Ishikawa (cell line): ENCODE measurements at regions not wholly inside any gene's neighbourhood (a gene's known extent, or its start where the extent isn't known, plus 50 kb on each side); places are given as distances from the start of the nearest gene placed in this dataset.

ENCODE experiments used
- CEBPB ChIP-seq: IDR thresholded peaks from 2 replicates; pipeline ENCODE4 v1.6.1; 2012
- CREB1 ChIP-seq: IDR thresholded peaks from 2 replicates; pipeline ENCODE4 v1.6.1; 2012; ENCODE audit warnings: low read depth
- EGR1 ChIP-seq: IDR thresholded peaks from 2 replicates; pipeline ENCODE4 v1.6.1; 2012
- EP300 ChIP-seq: IDR thresholded peaks from 2 replicates; pipeline ENCODE4 v1.6.1; 2012; ENCODE audit warnings: borderline replicate concordance
- FOXM1 ChIP-seq: IDR thresholded peaks from 2 replicates; pipeline ENCODE4 v1.6.1; 2012; ENCODE audit warnings: low read depth, borderline replicate concordance
- NFIC ChIP-seq: IDR thresholded peaks from 2 replicates; pipeline ENCODE4 v1.6.1; 2012
- RAD21 ChIP-seq: IDR thresholded peaks from 2 replicates; pipeline ENCODE4 v1.6.1; 2012; ENCODE audit warnings: low read depth
- TAF1 ChIP-seq: IDR thresholded peaks from 2 replicates; pipeline ENCODE4 v1.6.1; 2012; ENCODE audit warnings: low read depth, mild to moderate bottlenecking
- TCF12 ChIP-seq: IDR thresholded peaks from 2 replicates; pipeline ENCODE4 v1.6.1; 2012; ENCODE audit warnings: low read depth
- TEAD4 ChIP-seq: IDR thresholded peaks from 2 replicates; pipeline ENCODE4 v1.6.1; 2012
- YY1 ChIP-seq: IDR thresholded peaks from 2 replicates; pipeline ENCODE4 v1.6.1; 2012; ENCODE audit warnings: low read depth
- ZBTB7A ChIP-seq: IDR thresholded peaks from 2 replicates; pipeline ENCODE4 v1.6.1; 2012; ENCODE audit warnings: low read depth
- TF ChIP-seq, protein P1 (sequence below): IDR thresholded peaks from 2 replicates; pipeline ENCODE4 v1.6.1; 2012
- TF ChIP-seq, protein P2 (sequence below): IDR thresholded peaks from 2 replicates; pipeline ENCODE4 v1.6.1; 2012
- TF ChIP-seq, protein P3 (sequence below): IDR thresholded peaks from 2 replicates; pipeline ENCODE4 v1.6.1; 2012; ENCODE audit warnings: low read depth, mild to moderate bottlenecking

DNA sequence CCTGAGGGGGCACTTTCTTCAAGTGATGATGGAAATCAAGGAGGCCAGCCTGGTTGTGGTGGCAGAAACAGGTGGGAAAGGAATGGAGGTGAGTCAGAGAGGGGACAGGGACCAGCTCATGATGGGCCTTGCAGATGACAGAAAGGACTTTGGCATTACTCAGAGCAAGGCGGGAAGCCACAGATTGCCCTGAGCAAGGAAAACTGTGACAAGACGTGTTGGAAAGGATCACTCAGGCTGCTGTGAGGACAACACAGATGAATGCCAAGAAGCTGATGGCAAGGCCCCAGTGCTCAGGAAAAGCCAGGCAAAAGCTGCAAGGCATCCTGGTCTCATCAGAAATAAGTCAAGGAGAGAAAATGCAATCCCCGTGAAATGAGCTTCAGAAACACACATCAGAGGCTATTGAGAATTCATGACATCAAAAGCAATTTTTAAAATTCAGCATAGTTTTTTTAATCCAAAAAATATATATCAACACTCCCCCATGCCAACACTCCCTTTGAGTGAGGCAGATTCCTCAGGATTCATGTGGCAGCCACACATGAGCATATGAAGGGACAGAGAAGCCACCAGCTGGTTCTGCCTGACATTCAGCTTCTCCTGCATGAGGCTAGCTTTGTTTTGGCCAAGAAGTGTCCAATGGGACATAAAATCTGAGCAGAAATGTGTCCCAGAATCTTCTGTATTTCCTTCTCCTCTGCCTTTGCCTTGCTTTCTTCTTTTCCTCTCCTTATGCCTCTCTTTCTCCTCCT, 244.5 kb upstream of the MYO3A start:
- TF ChIP-seq ZBTB7A (no peak), NFIC (no peak), TCF12 (no peak), FOXM1 (no peak), TEAD4 (no peak), EGR1 (no peak), EP300 (no peak), CEBPB (no peak), TAF1 (no peak), RAD21 (no peak)
- TF ChIP-seq, protein P1, sequence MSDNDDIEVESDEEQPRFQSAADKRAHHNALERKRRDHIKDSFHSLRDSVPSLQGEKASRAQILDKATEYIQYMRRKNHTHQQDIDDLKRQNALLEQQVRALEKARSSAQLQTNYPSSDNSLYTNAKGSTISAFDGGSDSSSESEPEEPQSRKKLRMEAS, result no peak
- TF ChIP-seq, protein P2, sequence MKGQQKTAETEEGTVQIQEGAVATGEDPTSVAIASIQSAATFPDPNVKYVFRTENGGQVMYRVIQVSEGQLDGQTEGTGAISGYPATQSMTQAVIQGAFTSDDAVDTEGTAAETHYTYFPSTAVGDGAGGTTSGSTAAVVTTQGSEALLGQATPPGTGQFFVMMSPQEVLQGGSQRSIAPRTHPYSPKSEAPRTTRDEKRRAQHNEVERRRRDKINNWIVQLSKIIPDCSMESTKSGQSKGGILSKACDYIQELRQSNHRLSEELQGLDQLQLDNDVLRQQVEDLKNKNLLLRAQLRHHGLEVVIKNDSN, result no peak
- TF ChIP-seq, protein P3, sequence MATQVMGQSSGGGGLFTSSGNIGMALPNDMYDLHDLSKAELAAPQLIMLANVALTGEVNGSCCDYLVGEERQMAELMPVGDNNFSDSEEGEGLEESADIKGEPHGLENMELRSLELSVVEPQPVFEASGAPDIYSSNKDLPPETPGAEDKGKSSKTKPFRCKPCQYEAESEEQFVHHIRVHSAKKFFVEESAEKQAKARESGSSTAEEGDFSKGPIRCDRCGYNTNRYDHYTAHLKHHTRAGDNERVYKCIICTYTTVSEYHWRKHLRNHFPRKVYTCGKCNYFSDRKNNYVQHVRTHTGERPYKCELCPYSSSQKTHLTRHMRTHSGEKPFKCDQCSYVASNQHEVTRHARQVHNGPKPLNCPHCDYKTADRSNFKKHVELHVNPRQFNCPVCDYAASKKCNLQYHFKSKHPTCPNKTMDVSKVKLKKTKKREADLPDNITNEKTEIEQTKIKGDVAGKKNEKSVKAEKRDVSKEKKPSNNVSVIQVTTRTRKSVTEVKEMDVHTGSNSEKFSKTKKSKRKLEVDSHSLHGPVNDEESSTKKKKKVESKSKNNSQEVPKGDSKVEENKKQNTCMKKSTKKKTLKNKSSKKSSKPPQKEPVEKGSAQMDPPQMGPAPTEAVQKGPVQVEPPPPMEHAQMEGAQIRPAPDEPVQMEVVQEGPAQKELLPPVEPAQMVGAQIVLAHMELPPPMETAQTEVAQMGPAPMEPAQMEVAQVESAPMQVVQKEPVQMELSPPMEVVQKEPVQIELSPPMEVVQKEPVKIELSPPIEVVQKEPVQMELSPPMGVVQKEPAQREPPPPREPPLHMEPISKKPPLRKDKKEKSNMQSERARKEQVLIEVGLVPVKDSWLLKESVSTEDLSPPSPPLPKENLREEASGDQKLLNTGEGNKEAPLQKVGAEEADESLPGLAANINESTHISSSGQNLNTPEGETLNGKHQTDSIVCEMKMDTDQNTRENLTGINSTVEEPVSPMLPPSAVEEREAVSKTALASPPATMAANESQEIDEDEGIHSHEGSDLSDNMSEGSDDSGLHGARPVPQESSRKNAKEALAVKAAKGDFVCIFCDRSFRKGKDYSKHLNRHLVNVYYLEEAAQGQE, result no peak

DNA sequence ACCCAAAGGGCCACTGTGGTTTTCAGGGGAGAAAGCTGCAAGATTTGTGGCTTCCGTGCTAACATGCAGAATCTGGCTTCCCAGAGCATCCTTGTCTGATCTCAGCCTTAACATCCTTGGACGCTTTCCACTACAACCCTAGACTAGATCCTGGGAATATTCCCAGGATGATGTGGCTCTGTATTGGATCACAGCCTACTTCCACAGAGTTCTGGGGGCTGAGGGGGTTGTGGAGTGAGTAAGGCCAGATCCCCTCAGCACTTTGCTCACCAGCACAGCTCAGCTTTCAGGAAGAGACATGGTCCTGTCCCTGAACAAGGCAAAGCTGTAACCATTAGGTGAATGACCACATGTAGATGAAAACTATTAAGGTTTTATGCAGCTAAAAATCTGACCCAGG, 241.3 kb upstream of the MYO3A start:
- TF ChIP-seq TAF1 (no peak), EGR1 (no peak), CREB1 (no peak), TEAD4 (no peak), RAD21 (no peak), CEBPB (no peak), FOXM1 (no peak), NFIC (no peak), TCF12 (no peak), YY1 (no peak)
- TF ChIP-seq, protein P3, result no peak
- TF ChIP-seq, protein P2, result no peak
- TF ChIP-seq, protein P1, result no peak

DNA sequence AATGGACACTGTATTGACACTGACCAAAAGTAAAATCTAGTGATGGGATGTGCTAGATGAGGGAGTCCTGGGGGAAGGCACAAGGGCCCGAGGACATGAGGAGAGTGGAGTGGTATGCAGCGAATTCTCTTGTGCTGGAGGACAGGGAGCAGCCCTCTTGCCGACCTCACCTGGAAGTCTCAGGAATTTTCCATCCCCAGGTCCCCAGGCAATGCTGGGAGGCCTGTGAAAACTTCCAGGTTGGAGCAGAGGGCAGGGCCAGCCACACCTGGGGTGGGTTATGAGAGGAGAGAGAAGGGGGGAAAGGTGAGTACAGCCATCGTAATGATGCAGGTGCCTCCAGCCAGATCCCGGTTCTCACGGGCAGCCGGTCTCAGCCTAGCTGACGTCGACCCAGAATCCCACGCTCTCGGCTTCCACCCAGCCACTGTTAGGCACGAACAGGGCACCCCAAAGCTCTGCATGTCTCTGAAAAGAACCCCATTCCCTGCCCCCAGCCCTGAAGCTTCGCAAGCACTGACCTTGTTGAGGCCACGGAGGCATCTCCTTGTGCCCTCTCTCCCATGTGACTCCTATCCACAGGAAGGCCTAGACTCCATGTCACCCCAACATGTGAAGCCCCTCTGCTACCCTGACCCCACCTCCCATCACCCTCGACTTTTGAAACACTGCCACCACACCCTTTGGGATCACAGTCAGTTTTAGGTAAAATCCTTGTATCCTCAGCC, 239.7 kb upstream of the MYO3A start:
- TF ChIP-seq NFIC (no peak), FOXM1 (no peak), TAF1 (no peak), TCF12 (no peak), CEBPB (no peak), TEAD4 (no peak), ZBTB7A (no peak), RAD21 (no peak)
- TF ChIP-seq, protein P3, result no peak
- TF ChIP-seq, protein P2, result no peak
- TF ChIP-seq, protein P1, result no peak
